ENCODE measurements at regions not wholly inside any gene's neighbourhood (a gene's known extent, or its start where the extent isn't known, plus 50 kb on each side); places are given as distances from the start of the nearest gene placed in this dataset.

- Histone ChIP-seq H3K4me2 (ENCODE audit: low read length) (no peak overlapping the region), H3K79me2 (replicated peaks; ENCODE audit: insufficient read depth, low read length) (no peaks in the 10 kb centered on the region), H3K27me3 (ENCODE audit: insufficient read depth, low read depth, low read length) (no peaks in the 10 kb centered on the region), H3K27ac (ENCODE audit: low read length) (no peak overlapping the region), H3K4me3 (ENCODE audit: low read length) (no peak overlapping the region), H3K9me2 (ENCODE audit: insufficient read depth, low read length) (no peaks in the 10 kb centered on the region), H3K9ac (ENCODE audit: low read length) (no peak overlapping the region), H3F3A (ENCODE audit: insufficient read depth, low read length, poor library complexity, severe bottlenecking) (no peaks in the 10 kb centered on the region), H3K36me3 (ENCODE audit: insufficient read depth, low read length) (no peaks in the 10 kb centered on the region), H4K20me1 (ENCODE audit: insufficient read depth) (no peaks in the 10 kb centered on the region), H3K9me3 (ENCODE audit: low read length) (no peaks in the 10 kb centered on the region), H2AFZ (ENCODE audit: low read depth, low read length) (no peak overlapping the region)
- TF ChIP-seq TAF1 (IDR thresholded peaks at IDR 0.05; ENCODE audit: low read depth), result no peak
- peak; percentile 12 for TF ChIP-seq EP300 (conservative IDR thresholded peaks at IDR 0.05; ENCODE audit: poor library complexity, severe bottlenecking)
Measured at GRCh38 chr3:194007592-194008337, 128.2 kb upstream of the HES1 start.

- Histone ChIP-seq H3K27me3 (ENCODE audit: insufficient read depth, low read depth, low read length) (no peaks in the 10 kb centered on the region), H3K4me3 (ENCODE audit: low read length) (no peak overlapping the region), H3F3A (ENCODE audit: insufficient read depth, low read length, poor library complexity, severe bottlenecking) (no peaks in the 10 kb centered on the region), H3K9ac (ENCODE audit: low read length) (no peak overlapping the region), H4K20me1 (ENCODE audit: insufficient read depth) (no peaks in the 10 kb centered on the region), H3K9me3 (ENCODE audit: low read length) (no peaks in the 10 kb centered on the region), H3K4me2 (ENCODE audit: low read length) (no peak overlapping the region), H3K79me2 (replicated peaks; ENCODE audit: insufficient read depth, low read length) (no peaks in the 10 kb centered on the region), H3K9me2 (ENCODE audit: insufficient read depth, low read length) (no peaks in the 10 kb centered on the region), H3K36me3 (ENCODE audit: insufficient read depth, low read length) (no peaks in the 10 kb centered on the region), H2AFZ (ENCODE audit: low read depth, low read length) (no peak overlapping the region), H3K27ac (ENCODE audit: low read length) (no peak overlapping the region)
- TF ChIP-seq EZH2 (IDR thresholded peaks at IDR 0.05; ENCODE audit: borderline replicate concordance, insufficient read depth, low read length, poor library complexity, severe bottlenecking) (no peak), CTCF (IDR thresholded peaks at IDR 0.05; ENCODE audit: poor library complexity, severe bottlenecking) (no peak), MXI1 (conservative IDR thresholded peaks at IDR 0.05; ENCODE audit: poor library complexity, severe bottlenecking) (no peak), RAD21 (conservative IDR thresholded peaks at IDR 0.05) (no peak), SMC3 (conservative IDR thresholded peaks at IDR 0.05; ENCODE audit: poor library complexity) (no peak), TAF1 (IDR thresholded peaks at IDR 0.05; ENCODE audit: low read depth) (no peak), POLR2AphosphoS5 (IDR thresholded peaks at IDR 0.05) (no peak), EP300 (conservative IDR thresholded peaks at IDR 0.05; ENCODE audit: poor library complexity, severe bottlenecking) (no peak), REST (IDR thresholded peaks at IDR 0.05; ENCODE audit: borderline replicate concordance) (no peak)
Measured at GRCh38 chr3:194009019-194009418, 126.9 kb upstream of the HES1 start.

All from neural cell (in vitro differentiated cells).